HUES6 (cell line): ENCODE measurements at regions not wholly inside any gene's neighbourhood (a gene's known extent, or its start where the extent isn't known, plus 50 kb on each side); places are given as distances from the start of the nearest gene placed in this dataset.
"Not testable (repeated sequence)": the region's sequence is repeated elsewhere in the genome, so short reads cannot be mapped to it uniquely, and the experiment has no call there.

Experiments used
- H3K27ac ChIP-seq: 2 replicates; pipeline ENCODE4 v1.7.0; 2013; ENCODE audit warnings: low read depth, mild to moderate bottlenecking, low read length, inconsistent platforms
- H3K27me3 ChIP-seq: 2 replicates; pipeline ENCODE4 v1.6.1; 2013; ENCODE audit warnings: low read length; ENCODE audit not compliant: control insufficient read depth, insufficient read depth
- H3K36me3 ChIP-seq: 2 replicates; pipeline ENCODE4 v1.6.1; 2013; ENCODE audit warnings: low read length; ENCODE audit not compliant: control insufficient read depth, insufficient read depth
- H3K4me1 ChIP-seq: 2 replicates; pipeline ENCODE4 v1.6.1; 2013; ENCODE audit warnings: low read length; ENCODE audit not compliant: control insufficient read depth, insufficient read depth
- H3K4me3 ChIP-seq: 2 replicates; pipeline ENCODE4 v1.5.1; 2013; ENCODE audit warnings: low read depth, low read length
- H3K9ac ChIP-seq: one replicate; pipeline ENCODE4 v1.6.1; 2013; ENCODE audit warnings: mild to moderate bottlenecking, low read length
- H3K9me3 ChIP-seq: 2 replicates; pipeline ENCODE4 v1.6.1; 2013; ENCODE audit warnings: low read depth, low read length; ENCODE audit not compliant: control insufficient read depth, insufficient read depth

DNA sequence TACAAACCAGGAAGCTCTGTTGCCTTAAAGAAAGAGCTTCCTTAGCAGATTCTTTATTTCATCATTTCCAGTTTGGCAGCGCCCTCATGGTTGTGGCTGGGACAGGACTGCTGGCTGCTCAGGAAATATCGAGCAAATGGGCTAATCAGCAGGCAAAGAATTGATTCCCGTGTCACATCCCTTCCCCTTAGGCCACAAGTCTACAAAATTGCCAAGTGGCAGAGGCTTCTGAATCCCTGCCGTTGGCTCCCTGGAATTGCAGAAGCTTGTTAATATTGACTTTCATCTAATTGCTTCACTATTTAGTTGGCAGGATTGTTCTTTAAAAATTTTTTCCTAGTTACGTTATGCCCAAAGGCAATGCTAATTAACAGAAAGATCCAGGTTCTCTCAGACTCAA, 456.3 kb upstream of the ERCC4 start:
- Histone ChIP-seq H3K27ac (no peak overlapping the region), H3K9me3 (no peaks in the 10 kb centered on the region), H3K9ac (no peak overlapping the region), H3K4me1 (no peaks in the 10 kb centered on the region), H3K27me3 (no peaks in the 10 kb centered on the region), H3K4me3 (no peak overlapping the region), H3K36me3 (no peaks in the 10 kb centered on the region)

DNA sequence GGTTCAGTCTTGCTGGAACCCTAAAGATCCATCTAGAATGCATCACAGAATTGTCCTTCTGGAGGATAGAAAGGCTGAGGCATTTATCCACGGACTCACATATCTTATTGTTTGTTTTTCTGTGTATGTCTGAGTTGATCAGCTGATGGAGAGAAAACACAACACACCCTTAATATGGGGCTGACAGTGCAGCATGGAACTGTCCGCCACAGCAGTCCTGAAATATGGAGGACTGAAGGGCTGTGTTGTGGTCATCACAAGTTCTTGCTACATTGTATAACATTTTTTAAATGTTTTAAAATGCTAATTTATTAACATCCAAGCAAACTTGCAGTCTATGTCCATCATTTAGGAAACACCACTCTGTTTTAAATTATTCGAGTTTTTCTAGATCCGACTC, 448.9 kb upstream of the ERCC4 start:
- H3K4me1 ChIP-seq: no peaks in the 10 kb centered on the region
- H3K9ac ChIP-seq: no peak overlapping the region
- H3K4me3 ChIP-seq: no peak overlapping the region
- 0 out of 2 replicates have a peak, but pooled peaks cover 6% of the 10 kb centered on the region for H3K9me3 ChIP-seq
- H3K36me3 ChIP-seq: no peaks in the 10 kb centered on the region
- H3K27ac ChIP-seq: no peak overlapping the region
- no peaks in the 10 kb centered on the region for H3K27me3 ChIP-seq

DNA sequence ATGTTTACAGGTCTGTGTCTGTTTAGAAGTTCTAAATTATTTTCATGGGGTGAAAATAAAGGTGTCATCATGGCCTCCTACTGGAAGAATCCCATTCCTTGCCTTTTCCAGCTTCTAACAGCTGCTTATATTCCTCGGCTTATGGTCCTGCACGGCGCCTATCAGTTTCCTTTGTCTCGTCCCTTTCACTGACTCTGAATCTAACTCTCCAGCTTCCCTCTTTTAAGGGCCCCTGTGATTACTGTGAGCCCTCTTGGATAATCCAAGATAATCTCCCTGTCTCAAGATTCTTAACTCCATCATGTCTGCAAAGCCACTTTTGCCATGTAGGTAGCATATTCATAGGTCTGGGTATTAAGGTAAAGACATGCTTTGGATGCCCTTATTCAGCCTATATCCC, 441.0 kb upstream of the ERCC4 start:
- Histone ChIP-seq H3K36me3 (no peaks in the 10 kb centered on the region), H3K27me3 (no peaks in the 10 kb centered on the region), H3K4me3 (no peak overlapping the region), H3K9ac (no peak overlapping the region), H3K4me1 (no peaks in the 10 kb centered on the region), H3K9me3 (no peaks in the 10 kb centered on the region), H3K27ac (no peak overlapping the region)

DNA sequence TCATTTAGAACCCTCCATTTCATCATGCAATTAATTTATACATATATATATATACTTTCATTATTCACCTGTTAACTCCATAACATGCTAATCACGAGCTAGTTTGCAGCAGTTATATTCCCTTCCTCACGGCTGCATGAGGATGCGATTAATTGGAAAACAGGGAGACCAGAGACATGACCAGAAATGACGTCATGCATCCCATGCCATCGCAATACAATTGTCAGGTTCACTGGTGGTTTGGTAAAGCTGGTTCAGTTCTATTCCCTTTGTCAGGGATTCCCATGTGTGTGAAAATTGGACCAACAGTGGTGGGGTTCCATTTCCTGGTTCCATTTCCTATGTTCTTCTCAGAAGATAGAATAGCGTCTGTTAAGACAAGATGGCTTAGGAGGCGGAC, 440.4 kb upstream of the ERCC4 start:
- Histone ChIP-seq H3K27me3 (no peaks in the 10 kb centered on the region), H3K9me3 (no peaks in the 10 kb centered on the region), H3K4me1 (no peaks in the 10 kb centered on the region), H3K9ac (no peak overlapping the region), H3K4me3 (no peak overlapping the region), H3K27ac (no peak overlapping the region), H3K36me3 (no peaks in the 10 kb centered on the region)

DNA sequence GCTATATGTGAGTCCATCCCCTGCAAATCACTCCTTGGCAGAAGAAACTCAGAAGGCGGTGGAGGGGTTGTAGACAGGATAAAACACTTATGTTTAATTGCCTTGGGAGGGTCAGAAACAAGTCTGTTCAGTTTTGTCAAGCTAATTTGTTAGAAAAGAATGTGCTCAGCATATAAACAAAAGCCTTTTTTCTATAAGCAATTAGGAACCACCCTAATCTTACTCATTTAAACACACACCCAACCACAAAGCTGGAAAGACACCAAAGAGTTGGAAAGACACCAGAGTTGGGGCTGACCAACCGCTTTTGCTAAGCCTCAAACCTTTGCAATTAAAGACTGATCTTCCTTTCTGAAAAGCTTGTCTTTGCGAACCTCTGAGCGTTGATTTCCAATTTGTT, 439.2 kb upstream of the ERCC4 start:
- Histone ChIP-seq H3K4me3 (no peak overlapping the region), H3K27ac (no peak overlapping the region), H3K36me3 (no peaks in the 10 kb centered on the region), H3K4me1 (no peaks in the 10 kb centered on the region), H3K27me3 (no peaks in the 10 kb centered on the region), H3K9me3 (no peaks in the 10 kb centered on the region), H3K9ac (no peak overlapping the region)

DNA sequence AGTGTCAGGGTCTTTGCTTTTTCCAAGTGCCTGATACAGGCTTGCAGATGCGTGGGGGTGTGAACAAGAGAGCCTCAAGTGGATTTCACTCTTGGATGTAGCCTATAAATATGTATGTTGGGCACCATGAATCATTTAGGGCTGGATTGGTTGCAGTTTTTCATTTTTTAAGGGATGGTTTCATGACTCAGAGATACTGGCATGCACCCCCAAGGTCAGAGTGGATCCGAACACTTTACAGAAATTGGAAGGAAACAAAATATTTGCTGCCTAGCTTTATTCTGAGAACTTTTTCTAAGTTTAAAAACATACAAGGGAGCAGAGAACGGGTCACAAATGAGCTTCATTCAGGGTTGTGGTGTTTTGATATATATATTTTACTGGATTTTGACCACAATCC, 436.8 kb upstream of the ERCC4 start:
- Histone ChIP-seq H3K9me3 (no peaks in the 10 kb centered on the region), H3K9ac (no peak overlapping the region), H3K36me3 (no peaks in the 10 kb centered on the region), H3K4me1 (no peaks in the 10 kb centered on the region), H3K4me3 (no peak overlapping the region), H3K27ac (no peak overlapping the region), H3K27me3 (no peaks in the 10 kb centered on the region)

DNA sequence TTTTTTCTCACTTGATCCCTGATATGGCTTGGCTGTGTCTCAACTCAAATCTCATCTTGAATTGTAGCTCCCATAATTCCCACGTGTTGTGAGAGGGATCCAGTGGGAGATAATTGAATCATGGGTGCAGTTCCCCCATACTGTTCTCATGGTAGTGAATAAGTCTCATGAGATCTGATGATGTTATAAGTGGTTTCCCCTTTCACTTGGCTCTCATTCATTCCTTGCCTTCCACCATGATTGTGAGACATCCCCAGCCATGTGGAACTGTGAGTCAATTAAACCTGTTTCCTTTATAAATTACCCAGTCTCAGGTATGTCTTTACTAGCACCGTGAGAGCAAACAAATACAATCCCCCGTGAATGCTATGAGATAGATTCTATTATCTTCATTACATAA, 430.5 kb upstream of the ERCC4 start:
- not testable (repeated sequence) for H3K27ac ChIP-seq, H3K9ac ChIP-seq, H3K9me3 ChIP-seq, H3K4me3 ChIP-seq, H3K27me3 ChIP-seq, H3K4me1 ChIP-seq, H3K36me3 ChIP-seq

DNA sequence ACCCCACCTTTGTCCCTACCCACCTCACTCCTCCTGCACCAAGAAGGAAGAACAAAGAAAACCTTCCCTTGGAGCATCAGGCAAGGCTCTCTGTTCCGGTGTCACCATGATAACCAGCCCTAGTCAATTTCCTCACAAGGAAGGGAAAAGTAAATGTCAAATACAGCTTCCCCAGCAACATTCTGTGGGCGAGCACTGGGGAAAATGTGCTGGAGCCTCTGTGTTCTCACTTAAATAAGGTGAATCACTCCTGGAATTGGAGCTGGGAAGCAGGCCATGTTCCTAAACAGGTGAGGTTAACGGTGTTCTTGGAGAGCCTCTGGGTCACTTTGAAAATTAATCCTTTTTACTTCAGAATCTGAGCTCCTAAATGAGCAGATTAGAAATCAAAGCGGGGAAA, 427.9 kb upstream of the ERCC4 start:
- Histone ChIP-seq H3K27ac (no peak overlapping the region), H3K36me3 (no peaks in the 10 kb centered on the region), H3K9ac (no peak overlapping the region), H3K4me3 (no peak overlapping the region), H3K4me1 (no peaks in the 10 kb centered on the region), H3K9me3 (no peaks in the 10 kb centered on the region), H3K27me3 (no peaks in the 10 kb centered on the region)

DNA sequence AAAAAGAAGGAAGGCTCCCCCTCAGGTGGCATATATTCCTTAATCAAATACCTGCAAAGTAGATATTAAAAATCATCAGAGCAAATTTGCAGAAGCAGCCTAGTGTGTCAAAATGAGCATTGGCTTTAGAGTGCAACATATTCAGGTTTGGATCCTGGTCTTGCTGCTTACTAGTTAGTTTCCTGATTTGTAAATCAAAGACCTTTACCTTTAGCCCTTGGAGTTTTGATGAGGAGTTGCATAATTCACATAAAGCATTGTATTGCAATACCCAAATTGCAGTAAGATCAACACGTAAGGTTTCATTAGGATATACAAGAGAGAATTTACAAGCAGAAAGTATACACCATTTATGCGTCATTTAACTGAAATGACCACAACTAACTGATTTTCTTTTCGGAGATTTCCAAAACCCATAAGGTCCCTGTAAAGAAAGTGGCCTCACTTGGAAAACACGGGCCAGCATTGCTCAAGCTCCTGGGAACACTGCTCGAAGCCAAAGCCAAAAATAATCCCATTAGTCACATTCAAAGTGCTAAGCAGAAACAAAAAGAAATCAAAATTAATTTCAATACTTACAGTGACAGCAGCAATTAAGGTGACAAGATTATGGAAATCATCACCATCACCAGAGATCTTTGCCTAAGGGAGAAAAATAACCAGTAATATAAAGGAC, 415.9 kb upstream of the ERCC4 start:
- Histone ChIP-seq H3K9ac (no peak overlapping the region), H3K4me3 (no peak overlapping the region), H3K36me3 (no peaks in the 10 kb centered on the region), H3K9me3 (no peaks in the 10 kb centered on the region), H3K27me3 (no peaks in the 10 kb centered on the region), H3K27ac (no peak overlapping the region), H3K4me1 (no peaks in the 10 kb centered on the region; the same call in 1 of the 2 replicates)

DNA sequence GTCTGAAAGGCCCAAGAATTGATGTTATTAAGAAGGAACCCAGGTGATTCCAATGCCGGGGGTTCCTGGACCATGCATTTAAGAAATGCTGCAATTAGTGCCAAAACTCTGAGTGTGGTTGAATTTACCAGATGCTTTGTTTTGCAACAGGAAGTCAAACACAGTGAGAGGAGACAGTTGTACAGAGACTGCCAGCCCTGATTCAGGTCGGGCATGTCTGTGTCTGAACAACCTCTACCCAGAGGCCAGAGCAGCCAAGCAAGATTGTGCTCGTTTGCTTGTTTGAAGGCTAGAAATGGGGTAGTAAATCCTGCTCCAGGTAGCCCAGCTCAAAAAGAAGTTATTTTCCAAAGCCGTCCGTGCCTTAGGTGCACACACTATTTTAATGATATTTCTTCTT, 412.4 kb upstream of the ERCC4 start:
- Histone ChIP-seq H3K27ac (no peak overlapping the region), H3K27me3 (no peaks in the 10 kb centered on the region), H3K4me1 (no peaks in the 10 kb centered on the region; the same call in 1 of the 2 replicates), H3K9me3 (no peaks in the 10 kb centered on the region), H3K4me3 (no peak overlapping the region), H3K9ac (no peak overlapping the region), H3K36me3 (no peaks in the 10 kb centered on the region)

DNA sequence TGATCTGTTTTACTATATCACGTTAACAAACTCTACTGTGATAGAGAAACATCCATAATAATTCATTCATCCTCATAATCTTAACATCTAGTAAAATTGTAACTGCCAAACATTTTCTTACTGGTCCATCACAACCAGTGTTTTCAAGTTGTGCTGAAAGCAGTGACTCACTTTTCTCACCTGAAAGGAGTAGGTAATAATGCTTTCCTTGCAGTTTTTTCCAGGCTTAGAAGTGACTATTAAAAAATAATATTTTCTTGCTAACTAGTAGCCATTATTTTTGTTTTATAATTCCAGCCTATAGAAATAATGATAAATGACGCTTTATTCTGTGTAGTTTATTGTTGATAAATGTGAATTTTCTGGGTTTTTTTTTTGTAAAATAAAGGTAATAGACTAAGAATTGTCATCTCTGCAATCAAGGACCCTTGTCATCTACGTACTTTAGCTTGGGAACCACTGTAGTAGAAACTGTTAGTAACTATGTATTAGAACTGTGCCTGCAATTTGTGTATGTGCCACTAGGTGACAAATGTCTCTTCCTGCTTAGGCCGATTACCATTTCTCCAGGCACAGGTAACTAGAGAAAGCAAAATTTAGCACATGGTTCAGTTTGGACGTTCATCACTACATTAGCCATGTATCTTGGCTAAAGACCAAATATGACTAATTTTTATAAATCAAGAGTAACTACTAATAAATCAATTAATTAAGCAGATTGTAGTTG, 409.4 kb upstream of the ERCC4 start:
- H3K9ac ChIP-seq: no peak overlapping the region
- H3K27me3 ChIP-seq: no peaks in the 10 kb centered on the region
- no peaks in the 10 kb centered on the region for H3K36me3 ChIP-seq
- no peaks in the 10 kb centered on the region; the same call in 1 of the 2 replicates for H3K4me1 ChIP-seq
- no peak overlapping the region for H3K4me3 ChIP-seq
- H3K9me3 ChIP-seq: peaks cover 4% of the 10 kb centered on the region; the same call in 1 of the 2 replicates
- no peak overlapping the region for H3K27ac ChIP-seq
